Breast epithelium (tissue), 3 donors: ENCODE measurements at regions not wholly inside any gene's neighbourhood (a gene's known extent, or its start where the extent isn't known, plus 50 kb on each side); places are given as distances from the start of the nearest gene placed in this dataset.

ENCODE experiments used
- CTCF ChIP-seq, 3 donors: fragments of 450-650 bp; IDR thresholded peaks; one replicate each; pipeline ENCODE4 v1.5.1; 2016 to 2017; ENCODE audit warnings: antibody characterized with exemption in 3 of 3, mild to moderate bottlenecking in 3 of 3, moderate library complexity in 3 of 3
- POLR2A ChIP-seq: fragments of 450-650 bp; IDR thresholded peaks from one replicate; pipeline ENCODE4 v1.6.1; 2016; ENCODE audit warnings: antibody characterized with exemption, mild to moderate bottlenecking, moderate library complexity

GRCh38 chr17:71145486-71145885 is 975.3 kb upstream of the SOX9 start:
- TF ChIP-seq POLR2A (no peak), CTCF (IDR thresholded peaks at IDR 0.05) (no peak)
